ENCODE measurements at regions not wholly inside any gene's neighbourhood (a gene's known extent, or its start where the extent isn't known, plus 50 kb on each side); places are given as distances from the start of the nearest gene placed in this dataset.

GRCh38 chr3:115381573-115381912 is 234.5 kb upstream of the ZBTB20 start:
- Histone ChIP-seq H3K27me3 (ENCODE audit: control insufficient read depth, insufficient read depth, low read length) (no peaks in the 10 kb centered on the region), H4K5ac (ENCODE audit: low read depth, low read length) (no peak overlapping the region), H3K4me3 (ENCODE audit: insufficient read depth, low read depth, low read length) (no peak overlapping the region), H3K79me1 (ENCODE audit: low read depth in 1 of 2, low read length in 2 of 2) (no peaks in the 10 kb centered on the region), H4K8ac (ENCODE audit: low read depth in 2 of 2, low read length in 2 of 2) (no peak overlapping the region), H2AK9ac (replicated peaks; ENCODE audit: low read depth, low read length, poor library complexity) (no peak overlapping the region), H4K20me1 (ENCODE audit: insufficient read depth, low read length) (no peaks in the 10 kb centered on the region), H2BK5ac (ENCODE audit: low read depth, low read length, poor library complexity, severe bottlenecking) (no peak overlapping the region), H3K27ac (ENCODE audit: insufficient read depth, low read length) (no peak overlapping the region), H3K4ac (ENCODE audit: low read depth, low read length) (no peak overlapping the region), H3K14ac (replicated peaks; ENCODE audit: low read depth, low read length) (no peak overlapping the region), H3K9ac (ENCODE audit: low read depth, low read length) (no peak overlapping the region), H3K4me2 (ENCODE audit: low read depth, low read length) (no peak overlapping the region), H3K4me1 (ENCODE audit: control insufficient read depth, insufficient read depth, low read length) (peaks cover 2% of the 10 kb centered on the region; the same call in 1 of the 2 replicates), H3K18ac (ENCODE audit: low read depth, low read length) (no peak overlapping the region), H2AFZ (replicated peaks; ENCODE audit: low read length, poor library complexity) (no peak overlapping the region), H3K9me1 (ENCODE audit: insufficient read depth, low read length) (no peaks in the 10 kb centered on the region), H3K56ac (ENCODE audit: extremely low read depth, insufficient read depth, low read length) (no peak overlapping the region), H4K91ac (ENCODE audit: insufficient read depth, low read depth, low read length) (no peak overlapping the region), H2AK5ac (ENCODE audit: low read depth, low read length) (no peak overlapping the region), H2BK20ac (ENCODE audit: low read depth, low read length) (no peak overlapping the region), H3K23ac (ENCODE audit: low read depth, low read length) (no peak overlapping the region), H3K9me3 (ENCODE audit: control insufficient read depth, insufficient read depth, low read length) (no peaks in the 10 kb centered on the region), H2BK15ac (ENCODE audit: low read depth, low read length) (no peak overlapping the region), H2BK120ac (ENCODE audit: low read depth, low read length) (no peak overlapping the region), H3K36me3 (ENCODE audit: control insufficient read depth, insufficient read depth, low read length) (no peaks in the 10 kb centered on the region)
- intact Hi-C loops (cut with micrococcal nuclease) (no loop called here), dilution Hi-C loops (cut with HindIII; ENCODE audit: low sequenced_read_pairs, unreplicated experiment) (no loop called here), in situ Hi-C loops (cut with MboI; ENCODE audit: low sequenced_read_pairs) (no loop called here)
- no peak for DNase-seq
- no TSS peak for BruUV-seq (replicated peaks)
- 0% methylated on average over 1 of the region's 5 CpGs; no CpG with 5 or more reads in 1 of the 2 experiments for WGBS, 2 experiments (ENCODE audit: extremely low coverage in 2 of 2, insufficient read length in 1 of 2)
- ChIA-PET CTCF (no interaction called here), POLR2A (ENCODE audit: unreplicated experiment) (no interaction called here)
- TF ChIP-seq NFE2L2 (IDR thresholded peaks at IDR 0.05; ENCODE audit: low read depth, low read length) (no peak), RCOR1 (IDR thresholded peaks at IDR 0.05; ENCODE audit: insufficient replicate concordance, low read length) (no peak), CTCF (conservative IDR thresholded peaks at IDR 0.05; ENCODE audit: low read depth, low read length) (no peak), ELK1 (IDR thresholded peaks at IDR 0.05; ENCODE audit: borderline replicate concordance, low read depth, low read length) (no peak), RAD21 (IDR thresholded peaks at IDR 0.05; ENCODE audit: low read length) (no peak), MAZ (IDR thresholded peaks at IDR 0.05; ENCODE audit: borderline replicate concordance, low read depth, low read length) (no peak), MAFK (IDR thresholded peaks at IDR 0.05; ENCODE audit: low read depth, low read length) (no peak), FOS (IDR thresholded peaks at IDR 0.05; ENCODE audit: low read depth, low read length) (no peak), RFX5 (IDR thresholded peaks at IDR 0.05; ENCODE audit: low read depth, low read length) (no peak), USF2 (IDR thresholded peaks at IDR 0.05; ENCODE audit: low read depth, low read length) (no peak), SMC3 (IDR thresholded peaks at IDR 0.05; ENCODE audit: low read depth, low read length) (no peak), MXI1 (IDR thresholded peaks at IDR 0.05; ENCODE audit: borderline replicate concordance, low read depth, low read length) (no peak), BHLHE40 (IDR thresholded peaks at IDR 0.05; ENCODE audit: low read depth, low read length) (no peak), POLR2A (IDR thresholded peaks at IDR 0.05; ENCODE audit: low read depth, low read length) (no peak), CEBPB (IDR thresholded peaks at IDR 0.05; ENCODE audit: low read depth, low read length) (no peak), CHD1 (IDR thresholded peaks at IDR 0.05; ENCODE audit: low read depth, low read length) (no peak)
- ATAC-seq (ENCODE audit: low read depth), result no peak
